Astrocyte of the spinal cord (primary cell): ENCODE measurements at regions not wholly inside any gene's neighbourhood (a gene's known extent, or its start where the extent isn't known, plus 50 kb on each side); places are given as distances from the start of the nearest gene placed in this dataset.

Experiments used
- DNase-seq: peaks from one replicate; pipeline ENCODE4 v3.0.0; 2011; ENCODE audit warnings: low read depth, low spot score
- H3K4me3 ChIP-seq: 2 replicates; pipeline ENCODE4 v1.5.1; 2011; ENCODE audit warnings: low read depth, mild to moderate bottlenecking, low read length, moderate library complexity
- CTCF ChIP-seq: IDR thresholded peaks from 2 replicates; pipeline ENCODE4 v1.5.1; 2012; ENCODE audit warnings: low read depth, mild to moderate bottlenecking, low read length, inconsistent platforms
- in situ Hi-C: cut with HindIII; loops from 2 replicates; pipeline ENCODE4 v1.10.0; 2017; ENCODE audit warnings: low sequenced_read_pairs

GRCh38 chr10:65142641-65143435 is 1621.6 kb downstream of the REEP3 start:
- in situ Hi-C loops: no loop called here
- TF ChIP-seq CTCF: no peak
- DNase-seq: no peak
- H3K4me3 ChIP-seq: no peak overlapping the region

- TF ChIP-seq CTCF: no peak
- H3K4me3 ChIP-seq: no peak overlapping the region
- DNase-seq: no peak
- in situ Hi-C loops: no loop called here
These were observed 1622.5 kb downstream of the REEP3 start for GRCh38 chr10:65143723-65144122.

GRCh38 chr10:65149878-65150277 is 1628.7 kb downstream of the REEP3 start:
- no peak overlapping the region for H3K4me3 ChIP-seq
- no peak for DNase-seq
- no peak for TF ChIP-seq CTCF
- in situ Hi-C loops: no loop called here

- in situ Hi-C loops: no loop called here
- DNase-seq: no peak
- no peak overlapping the region for H3K4me3 ChIP-seq
- TF ChIP-seq CTCF: no peak
These were observed 1645.1 kb downstream of the REEP3 start for GRCh38 chr10:65166272-65166671.

GRCh38 chr10:65172249-65172648 is 1651.0 kb downstream of the REEP3 start:
- in situ Hi-C loops: no loop called here
- no peak overlapping the region for H3K4me3 ChIP-seq
- no peak for TF ChIP-seq CTCF
- no peak for DNase-seq

- TF ChIP-seq CTCF: no peak
- in situ Hi-C loops: no loop called here
- no peak for DNase-seq
- H3K4me3 ChIP-seq: no peak overlapping the region
These were observed 1655.8 kb downstream of the REEP3 start for GRCh38 chr10:65176994-65177393.
